RWPE2 (cell line): ENCODE measurements at regions not wholly inside any gene's neighbourhood (a gene's known extent, or its start where the extent isn't known, plus 50 kb on each side); places are given as distances from the start of the nearest gene placed in this dataset.

Experiments
- ATAC-seq: fragments of 200-7000 bp; cut with Tn5 transposase; 3 replicates; pipeline ENCODE4 v1.9.1; 2021; ENCODE audit warnings: low read depth
- DNase-seq: peaks from one replicate; pipeline ENCODE4 v3.0.0-alpha.2; 2020; ENCODE audit warnings: low spot score
- H3K27ac ChIP-seq: fragments of 450-650 bp; 2 replicates; pipeline ENCODE4 v1.5.1; 2017; ENCODE audit warnings: mild to moderate bottlenecking; ENCODE audit not compliant: poor library complexity, severe bottlenecking
- H3K27me3 ChIP-seq: fragments of 250-450 bp; sonication (Bioruptor Pico); 2 replicates; pipeline ENCODE4 v1.5.1; 2021; ENCODE audit warnings: mild to moderate bottlenecking, moderate library complexity; ENCODE audit not compliant: insufficient read depth, poor library complexity, severe bottlenecking
- H3K36me3 ChIP-seq: fragments of 250-450 bp; sonication (Bioruptor Pico); 2 replicates; pipeline ENCODE4 v1.5.1; 2020; ENCODE audit warnings: low read depth, mild to moderate bottlenecking, moderate library complexity
- H3K4me1 ChIP-seq: fragments of 250-450 bp; sonication (Bioruptor Pico); 2 replicates; pipeline ENCODE4 v1.5.1; 2021; ENCODE audit warnings: mild to moderate bottlenecking, moderate library complexity; ENCODE audit not compliant: insufficient read depth, poor library complexity, severe bottlenecking
- H3K4me3 ChIP-seq: fragments of 250-450 bp; sonication (Bioruptor Pico); 2 replicates; pipeline ENCODE4 v1.5.1; 2021; ENCODE audit warnings: mild to moderate bottlenecking, moderate library complexity; ENCODE audit not compliant: severe bottlenecking
- H3K9me3 ChIP-seq: fragments of 250-450 bp; sonication (Bioruptor Pico); 2 replicates; pipeline ENCODE4 v1.5.1; 2021; ENCODE audit warnings: mild to moderate bottlenecking, moderate library complexity; ENCODE audit not compliant: severe bottlenecking
- TF ChIP-seq, protein P1 (sequence below): fragments of 450-650 bp; IDR thresholded peaks from one replicate; pipeline ENCODE4 v1.5.1; 2017; ENCODE audit warnings: mild to moderate bottlenecking, moderate library complexity; ENCODE audit not compliant: poor library complexity, severe bottlenecking

DNA sequence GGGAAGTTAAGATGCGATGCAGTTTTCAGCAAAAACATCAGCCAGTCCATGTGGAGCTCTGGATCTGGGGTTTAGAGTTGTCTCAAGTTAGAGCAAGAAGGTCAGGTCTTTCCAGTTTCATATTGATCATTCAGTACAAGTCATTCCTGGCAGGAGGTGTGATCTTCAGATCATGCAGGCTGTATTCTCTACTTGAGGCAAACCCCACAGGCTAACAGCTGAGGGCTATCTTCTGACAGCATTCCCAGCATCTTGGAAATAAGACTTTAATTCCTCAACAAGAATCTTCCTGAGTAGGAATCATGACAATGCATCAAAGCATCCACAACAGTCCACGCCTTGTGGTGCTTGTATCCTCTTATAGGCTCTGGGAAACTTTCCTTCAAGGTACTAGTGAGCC, 94.9 kb upstream of the ZNF438 start:
- Histone ChIP-seq H3K4me3 (no peak overlapping the region), H3K9me3 (no peaks in the 10 kb centered on the region), H3K27ac (no peak overlapping the region), H3K27me3 (no peaks in the 10 kb centered on the region), H3K4me1 (no peaks in the 10 kb centered on the region), H3K36me3 (no peaks in the 10 kb centered on the region)
- ATAC-seq = no peak
- TF ChIP-seq, protein P1, sequence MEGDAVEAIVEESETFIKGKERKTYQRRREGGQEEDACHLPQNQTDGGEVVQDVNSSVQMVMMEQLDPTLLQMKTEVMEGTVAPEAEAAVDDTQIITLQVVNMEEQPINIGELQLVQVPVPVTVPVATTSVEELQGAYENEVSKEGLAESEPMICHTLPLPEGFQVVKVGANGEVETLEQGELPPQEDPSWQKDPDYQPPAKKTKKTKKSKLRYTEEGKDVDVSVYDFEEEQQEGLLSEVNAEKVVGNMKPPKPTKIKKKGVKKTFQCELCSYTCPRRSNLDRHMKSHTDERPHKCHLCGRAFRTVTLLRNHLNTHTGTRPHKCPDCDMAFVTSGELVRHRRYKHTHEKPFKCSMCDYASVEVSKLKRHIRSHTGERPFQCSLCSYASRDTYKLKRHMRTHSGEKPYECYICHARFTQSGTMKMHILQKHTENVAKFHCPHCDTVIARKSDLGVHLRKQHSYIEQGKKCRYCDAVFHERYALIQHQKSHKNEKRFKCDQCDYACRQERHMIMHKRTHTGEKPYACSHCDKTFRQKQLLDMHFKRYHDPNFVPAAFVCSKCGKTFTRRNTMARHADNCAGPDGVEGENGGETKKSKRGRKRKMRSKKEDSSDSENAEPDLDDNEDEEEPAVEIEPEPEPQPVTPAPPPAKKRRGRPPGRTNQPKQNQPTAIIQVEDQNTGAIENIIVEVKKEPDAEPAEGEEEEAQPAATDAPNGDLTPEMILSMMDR = no peak
- DNase-seq = no peak

DNA sequence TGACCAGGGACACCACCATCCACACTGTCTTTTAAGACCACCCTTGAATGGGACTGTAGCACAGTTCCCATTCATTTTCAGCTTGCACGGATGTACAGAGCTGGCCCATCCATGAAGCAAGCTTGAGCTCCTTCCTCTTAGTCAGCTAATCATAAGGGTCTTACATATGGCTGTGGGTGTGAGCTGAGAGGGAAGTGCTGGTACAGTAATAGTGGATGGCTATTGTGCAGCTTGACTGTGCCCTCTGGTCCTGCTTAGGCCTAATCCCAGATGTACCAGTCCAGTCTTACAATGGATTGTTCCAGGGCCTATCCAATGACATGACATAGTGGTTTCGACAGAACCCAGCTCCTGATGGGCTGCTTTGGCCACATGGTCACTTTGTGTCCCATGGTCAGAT, 96.9 kb upstream of the ZNF438 start:
- Histone ChIP-seq H3K4me1 (no peaks in the 10 kb centered on the region), H3K27ac (no peak overlapping the region), H3K36me3 (no peaks in the 10 kb centered on the region), H3K27me3 (no peaks in the 10 kb centered on the region), H3K4me3 (no peak overlapping the region), H3K9me3 (no peaks in the 10 kb centered on the region)
- TF ChIP-seq, protein P1 = no peak
- DNase-seq = no peak
- no peak for ATAC-seq

DNA sequence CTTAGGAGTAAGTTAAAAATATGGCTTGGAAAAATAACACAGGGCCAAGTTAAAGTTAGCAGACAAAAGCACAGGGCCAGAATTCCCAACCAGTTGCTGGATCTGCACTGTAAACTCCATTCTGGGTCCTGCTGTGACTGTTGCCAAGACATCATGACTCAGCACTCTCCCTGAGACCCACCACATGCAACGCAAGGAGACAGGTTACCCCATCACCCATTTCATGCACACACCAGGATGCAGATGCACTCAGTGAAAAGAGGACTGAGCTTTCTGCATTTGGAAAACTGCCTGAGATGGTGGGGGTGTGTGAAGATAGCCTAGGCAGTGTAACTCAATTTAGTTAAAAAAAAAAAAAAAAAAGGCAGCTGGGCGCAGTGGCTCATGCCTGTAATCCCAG, 97.6 kb upstream of the ZNF438 start:
- Histone ChIP-seq H3K4me3 (no peak overlapping the region), H3K9me3 (no peaks in the 10 kb centered on the region), H3K4me1 (peaks cover 2% of the 10 kb centered on the region), H3K36me3 (no peaks in the 10 kb centered on the region), H3K27me3 (no peaks in the 10 kb centered on the region), H3K27ac (no peak overlapping the region)
- ATAC-seq (no peak), DNase-seq (no peak)
- TF ChIP-seq, protein P1 = no peak

DNA sequence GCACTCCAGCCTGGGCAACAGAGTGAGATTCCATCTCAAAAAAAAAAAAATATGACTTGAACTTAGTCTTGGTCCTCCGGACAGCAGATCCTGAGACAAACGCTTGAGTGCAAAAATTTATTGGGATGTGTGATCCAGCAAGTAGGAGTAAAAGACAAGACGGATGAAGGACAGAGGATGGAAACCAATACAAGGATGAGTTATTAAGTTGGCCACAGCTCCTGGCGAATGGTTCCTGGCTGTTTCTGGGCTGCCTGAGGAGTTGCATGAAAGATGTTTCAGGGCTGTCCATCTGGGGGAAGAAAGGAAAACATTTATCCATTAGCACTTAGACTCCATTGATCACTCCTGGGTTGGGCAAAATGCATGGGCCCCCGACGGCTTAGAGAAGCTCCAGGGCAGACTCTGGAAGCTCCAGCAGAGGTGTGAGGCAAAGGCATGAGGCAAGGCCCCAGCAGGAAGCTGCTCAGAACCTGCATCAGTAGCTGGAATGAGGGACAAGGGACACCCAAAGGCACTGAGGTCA, 98.3 kb upstream of the ZNF438 start:
- DNase-seq (no peak), ATAC-seq (no peak)
- Histone ChIP-seq H3K4me1 (peaks cover 8% of the 10 kb centered on the region), H3K27ac (no peak overlapping the region), H3K27me3 (no peaks in the 10 kb centered on the region), H3K9me3 (no peaks in the 10 kb centered on the region), H3K4me3 (no peak overlapping the region), H3K36me3 (no peaks in the 10 kb centered on the region)
- TF ChIP-seq, protein P1 = no peak

DNA sequence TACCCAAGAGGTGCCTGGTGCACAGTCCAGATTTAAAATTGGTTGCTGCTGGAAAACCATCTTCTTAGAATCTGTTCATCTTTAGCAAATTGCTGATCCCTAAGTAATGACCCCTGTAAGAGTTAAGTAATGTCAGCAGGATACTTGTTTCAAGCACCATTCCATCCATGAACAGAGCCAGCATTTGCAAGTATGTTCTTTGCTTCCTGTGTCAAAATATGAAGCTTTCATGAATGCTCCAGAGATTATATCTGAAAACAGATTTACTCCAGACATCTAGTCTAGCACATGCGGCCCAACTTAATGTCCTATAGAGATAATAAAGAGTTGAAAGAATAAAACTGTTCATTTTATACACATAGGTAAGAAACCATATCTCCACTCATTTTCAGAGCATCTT, 98.7 kb upstream of the ZNF438 start:
- H3K4me3 ChIP-seq = no peak overlapping the region
- ATAC-seq (no peak), DNase-seq (no peak)
- no peaks in the 10 kb centered on the region for H3K27me3 ChIP-seq
- H3K9me3 ChIP-seq = no peaks in the 10 kb centered on the region
- TF ChIP-seq, protein P1 = no peak
- no peak overlapping the region for H3K27ac ChIP-seq
- H3K36me3 ChIP-seq = no peaks in the 10 kb centered on the region
- peaks cover 8% of the 10 kb centered on the region for H3K4me1 ChIP-seq
